ENCODE measurements at regions not wholly inside any gene's neighbourhood (a gene's known extent, or its start where the extent isn't known, plus 50 kb on each side); places are given as distances from the start of the nearest gene placed in this dataset.
"Not testable (repeated sequence)": the region's sequence is repeated elsewhere in the genome, so short reads cannot be mapped to it uniquely, and the experiment has no call there.

DNA sequence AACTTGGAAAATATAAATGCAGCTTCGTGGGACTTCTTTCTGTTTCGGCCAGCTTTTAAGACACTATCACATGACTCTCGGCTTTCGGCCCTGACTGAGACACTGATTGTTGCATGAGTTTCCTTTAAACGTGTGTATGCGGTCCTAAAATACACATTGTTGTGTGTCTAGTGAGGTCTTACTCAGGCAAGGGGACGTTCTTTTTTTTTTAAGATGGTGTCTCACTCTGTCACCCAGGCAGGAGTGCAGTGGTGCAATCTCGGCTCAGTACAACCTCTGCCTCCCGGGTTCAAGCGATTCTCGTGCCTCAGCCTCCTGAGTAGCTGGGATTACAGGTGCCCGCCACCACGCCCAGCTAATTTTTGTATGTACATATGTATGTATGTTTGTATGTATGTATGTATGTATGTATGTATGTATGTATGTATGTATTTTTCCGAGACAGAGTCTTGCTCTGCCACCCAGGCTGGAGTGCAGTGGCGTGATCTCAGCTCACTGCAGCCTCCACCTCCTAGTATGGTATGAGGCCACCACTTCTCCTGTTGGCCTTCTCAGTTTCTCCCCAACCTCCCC, 63.2 kb upstream of the PHLPP1 start:
- TF ChIP-seq, protein P1, sequence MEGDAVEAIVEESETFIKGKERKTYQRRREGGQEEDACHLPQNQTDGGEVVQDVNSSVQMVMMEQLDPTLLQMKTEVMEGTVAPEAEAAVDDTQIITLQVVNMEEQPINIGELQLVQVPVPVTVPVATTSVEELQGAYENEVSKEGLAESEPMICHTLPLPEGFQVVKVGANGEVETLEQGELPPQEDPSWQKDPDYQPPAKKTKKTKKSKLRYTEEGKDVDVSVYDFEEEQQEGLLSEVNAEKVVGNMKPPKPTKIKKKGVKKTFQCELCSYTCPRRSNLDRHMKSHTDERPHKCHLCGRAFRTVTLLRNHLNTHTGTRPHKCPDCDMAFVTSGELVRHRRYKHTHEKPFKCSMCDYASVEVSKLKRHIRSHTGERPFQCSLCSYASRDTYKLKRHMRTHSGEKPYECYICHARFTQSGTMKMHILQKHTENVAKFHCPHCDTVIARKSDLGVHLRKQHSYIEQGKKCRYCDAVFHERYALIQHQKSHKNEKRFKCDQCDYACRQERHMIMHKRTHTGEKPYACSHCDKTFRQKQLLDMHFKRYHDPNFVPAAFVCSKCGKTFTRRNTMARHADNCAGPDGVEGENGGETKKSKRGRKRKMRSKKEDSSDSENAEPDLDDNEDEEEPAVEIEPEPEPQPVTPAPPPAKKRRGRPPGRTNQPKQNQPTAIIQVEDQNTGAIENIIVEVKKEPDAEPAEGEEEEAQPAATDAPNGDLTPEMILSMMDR (IDR thresholded peaks at IDR 0.05; ENCODE audit: low read depth, low read length): not testable (repeated sequence)
- TF ChIP-seq EZH2phosphoT487 (IDR thresholded peaks at IDR 0.05; ENCODE audit: low read depth): not testable (repeated sequence)
